Stimulated activated CD4-positive, alpha-beta T cell treated with anti-CD3 and anti-CD28 coated beads, TNF-alpha, amount 100 ng/mL, for 4 hours (primary cell): ENCODE measurements at regions not wholly inside any gene's neighbourhood (a gene's known extent, or its start where the extent isn't known, plus 50 kb on each side); places are given as distances from the start of the nearest gene placed in this dataset.

Source experiments
- DNase-seq, 3 experiments: peaks; one replicate each; pipeline ENCODE4 v3.0.0-alpha.2; 2020; ENCODE audit warnings: low read depth in 3 of 3

DNA sequence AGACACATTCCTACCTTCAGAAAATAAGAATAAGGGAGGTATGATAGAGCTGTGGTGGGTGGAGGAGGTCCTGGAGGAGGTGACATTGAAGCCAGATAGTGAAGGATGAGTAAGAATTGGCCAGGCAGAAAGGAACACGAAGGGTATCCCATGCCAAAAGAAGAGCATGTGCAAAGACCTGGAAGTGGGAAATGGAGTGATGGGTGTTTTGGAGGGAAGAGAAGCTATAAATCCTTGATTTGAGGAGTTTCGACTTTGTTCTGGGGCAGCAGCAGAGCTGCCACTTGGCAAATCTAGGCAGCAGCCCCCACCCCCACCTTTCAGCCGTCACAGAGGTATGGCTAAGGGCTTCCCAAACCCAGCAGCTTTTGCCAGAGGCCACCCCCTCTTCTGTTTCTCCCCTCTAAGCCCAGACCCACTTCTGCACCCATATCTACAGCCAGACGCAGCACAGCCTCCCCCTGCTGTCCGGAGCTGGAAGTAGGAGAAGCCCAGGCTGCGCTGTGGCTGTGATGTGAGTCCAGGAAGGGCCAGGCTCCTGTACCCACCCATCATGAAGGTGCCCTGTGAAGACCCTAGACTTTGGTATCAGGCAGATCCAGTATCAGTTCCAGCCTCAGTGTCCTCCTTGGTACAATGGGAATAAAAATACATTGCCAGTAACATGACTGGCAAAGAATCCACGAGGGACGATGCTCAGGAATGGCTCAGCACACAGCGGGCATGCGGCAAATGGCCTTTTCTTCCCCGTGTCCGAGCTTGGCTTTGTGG, 188.7 kb upstream of the LINGO1 start:
- DNase-seq = no peak

DNA sequence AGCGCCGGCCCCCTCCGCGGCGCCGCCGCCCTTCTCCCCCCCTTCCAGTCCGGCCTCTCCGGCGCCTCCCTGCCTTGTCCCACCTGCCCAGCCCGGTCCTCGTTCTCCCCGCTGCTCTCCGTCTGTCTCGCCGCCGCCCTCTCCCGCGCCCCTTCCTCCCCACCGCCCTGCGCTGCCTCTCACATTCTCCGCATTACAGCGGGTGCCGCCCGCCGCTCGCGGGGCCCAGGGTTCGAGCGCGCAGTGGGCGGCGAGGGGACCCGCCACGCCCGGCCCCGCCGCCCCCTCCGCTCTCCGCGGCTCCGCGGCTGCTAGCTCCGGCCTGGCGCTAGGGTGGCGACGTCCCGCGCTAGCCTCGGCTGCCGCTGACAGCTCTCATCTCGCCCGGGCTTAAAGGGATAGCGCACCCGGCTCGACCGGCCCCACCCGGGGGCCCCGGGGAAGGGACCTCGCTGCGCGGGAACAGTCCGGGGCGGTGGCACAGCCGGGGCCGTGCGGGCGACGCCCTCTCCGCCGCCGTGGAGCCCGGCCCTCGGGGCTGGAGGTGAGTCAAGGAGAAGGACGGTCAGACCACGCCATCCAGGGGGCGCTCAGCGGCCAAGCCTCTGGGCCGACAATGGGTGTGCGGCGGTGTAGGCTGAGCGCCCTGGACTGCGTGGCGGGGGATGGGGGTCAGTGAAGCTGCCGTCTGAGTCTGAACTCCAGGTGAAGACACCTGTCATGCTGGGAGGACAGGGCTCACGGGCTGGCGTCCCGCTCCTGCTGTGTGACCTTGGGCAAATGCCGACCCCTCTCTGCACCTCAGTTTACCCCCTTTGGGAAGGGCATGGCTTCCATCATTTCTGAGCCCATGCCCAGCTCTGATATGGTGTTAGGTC, 187.4 kb upstream of the LINGO1 start:
- DNase-seq = no peak

DNA sequence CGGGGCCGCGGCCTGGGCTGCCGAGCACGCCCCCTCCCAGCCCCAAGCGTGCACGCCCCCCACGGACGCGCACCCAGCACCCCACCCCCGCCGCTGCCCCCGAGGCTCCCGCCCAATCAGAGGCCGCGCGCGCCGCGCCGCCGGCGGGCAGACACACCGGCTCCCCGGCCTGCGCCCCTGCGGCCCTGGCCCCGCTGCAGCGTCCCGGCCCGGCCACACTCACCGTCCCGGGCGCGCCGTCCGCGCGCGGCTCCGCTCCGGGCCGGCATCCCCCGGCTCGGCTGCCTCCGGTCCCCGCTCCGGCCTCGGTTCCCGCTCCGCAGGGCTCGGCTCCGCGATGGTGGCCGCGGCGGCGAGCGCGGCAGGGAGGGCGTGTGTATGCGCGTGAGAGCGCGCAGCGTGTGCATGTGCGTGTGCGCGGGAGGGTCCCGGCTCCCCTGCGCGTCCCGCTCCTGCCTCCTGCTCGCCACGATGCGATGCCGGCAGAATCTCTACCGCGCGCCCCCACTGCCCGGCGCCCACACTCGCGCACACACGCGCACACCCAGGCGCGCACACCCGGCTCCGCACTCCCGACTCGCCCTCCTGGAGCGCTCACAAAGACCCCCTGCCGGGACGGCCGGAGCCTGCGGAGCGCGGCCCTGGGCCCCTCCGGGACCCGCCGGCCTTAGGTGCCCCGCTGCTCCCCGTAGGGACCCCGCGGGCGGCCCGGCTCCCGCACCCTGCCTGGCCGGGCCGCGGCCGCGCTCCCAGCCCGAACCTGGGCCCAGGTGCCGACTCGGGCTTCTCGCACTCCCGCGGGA, 186.5 kb upstream of the LINGO1 start:
- DNase-seq = no peak

DNA sequence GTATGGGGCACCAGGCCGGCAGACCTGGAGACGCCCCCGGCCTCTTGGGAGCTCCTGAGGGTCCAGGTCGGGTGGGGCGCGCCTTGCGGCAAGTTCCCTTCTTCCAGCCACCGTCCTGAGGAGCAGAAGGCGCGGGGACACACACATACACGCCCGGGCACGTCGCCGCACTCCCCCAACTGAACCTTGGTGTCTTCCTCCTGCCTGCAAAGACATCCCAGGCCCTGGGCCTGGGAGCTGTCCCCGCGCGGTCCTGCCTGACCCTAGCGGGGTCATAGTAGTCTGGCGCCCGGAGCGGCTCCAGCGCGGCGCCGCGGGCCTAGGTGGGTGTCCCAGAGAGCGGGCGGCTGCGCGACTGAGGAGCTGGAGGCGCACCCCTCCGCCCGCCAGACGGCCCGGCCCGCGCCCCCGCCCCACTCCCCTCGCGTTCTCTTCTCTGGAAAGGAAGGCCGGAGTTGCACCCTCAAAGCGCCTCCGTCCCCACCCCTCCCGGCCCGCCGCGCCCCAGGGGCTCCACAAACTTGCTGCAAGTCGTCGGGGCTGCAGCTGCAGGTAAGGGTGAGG, 185.9 kb upstream of the LINGO1 start:
- no peak for DNase-seq

DNA sequence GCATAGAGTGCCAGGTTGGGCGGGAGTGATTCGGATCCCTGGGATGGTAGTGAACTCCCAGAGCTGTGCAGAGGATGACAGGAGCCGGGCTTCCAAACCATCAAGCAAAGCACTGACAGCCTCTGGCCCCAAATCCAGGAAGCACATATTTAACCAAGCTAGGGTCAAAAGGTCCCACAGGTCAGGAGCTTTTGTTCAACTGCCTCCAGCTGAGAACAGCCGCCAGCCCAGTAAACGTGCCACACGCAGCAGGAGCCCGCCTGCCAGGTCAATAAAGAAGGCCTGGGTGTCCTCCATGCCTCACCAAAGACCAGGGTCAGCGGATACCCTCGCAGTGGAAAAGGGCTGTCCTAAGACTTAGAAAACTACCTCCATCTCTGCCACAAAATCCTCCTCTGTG, 184.7 kb upstream of the LINGO1 start:
- no peak for DNase-seq

DNA sequence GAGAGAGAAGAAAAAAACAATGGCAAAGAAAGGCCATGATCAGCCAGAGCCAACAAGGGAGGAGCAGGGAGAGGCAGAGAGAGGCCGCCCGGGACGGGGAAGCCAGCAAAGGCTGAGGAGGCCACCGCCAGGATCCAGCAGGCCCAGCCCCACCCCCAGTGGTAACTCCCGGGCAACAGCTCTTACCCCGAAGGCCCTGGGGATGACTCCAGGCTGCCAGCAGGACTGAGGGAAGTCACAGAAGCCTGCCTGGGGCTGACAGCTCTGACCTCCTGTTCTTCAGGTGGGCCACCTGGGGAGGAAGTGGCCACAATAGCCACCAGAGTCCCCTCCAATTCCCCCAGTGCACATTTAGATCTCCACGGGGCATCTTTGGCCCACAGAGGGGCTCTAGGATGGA, 184.3 kb upstream of the LINGO1 start:
- DNase-seq = no peak

DNA sequence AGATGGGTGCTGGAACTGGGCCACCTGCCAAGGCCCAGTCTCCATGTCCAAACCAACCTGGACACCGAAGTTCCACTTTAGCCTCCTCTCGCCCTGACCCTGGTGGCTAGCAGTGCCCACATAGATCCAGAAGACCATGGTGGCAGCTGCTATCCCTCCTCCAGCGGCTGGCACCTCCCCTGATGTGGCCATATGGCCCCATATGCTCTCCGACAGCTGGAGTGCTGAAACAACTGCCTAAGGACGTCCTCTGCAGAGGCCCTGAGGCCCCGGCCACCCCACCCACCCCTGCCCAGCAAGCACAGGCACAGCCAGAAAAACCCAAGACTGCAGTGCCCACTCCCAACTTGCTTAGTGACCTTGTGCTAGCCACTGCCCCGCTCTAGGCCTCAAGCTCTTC, 182.3 kb upstream of the LINGO1 start:
- DNase-seq = no peak

DNA sequence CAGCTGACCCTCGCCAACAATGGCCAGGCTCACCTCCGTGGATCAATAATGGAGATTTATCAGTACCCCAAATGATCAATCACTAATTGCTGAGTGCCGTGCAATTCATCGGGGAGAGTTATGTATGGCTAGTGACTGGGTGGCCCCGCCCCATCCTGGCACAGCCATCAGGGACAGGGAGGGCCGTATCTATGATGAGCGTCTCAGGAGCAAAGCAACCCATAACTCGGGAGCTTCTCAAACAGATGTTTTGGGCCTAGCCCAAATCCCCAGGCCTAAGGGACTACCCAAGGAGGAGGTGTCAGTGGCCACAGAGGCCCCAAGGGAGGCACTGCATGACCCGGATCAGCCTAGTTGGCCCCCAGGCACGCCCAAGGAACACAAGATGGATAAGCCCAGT, 180.0 kb upstream of the LINGO1 start:
- no peak for DNase-seq

DNA sequence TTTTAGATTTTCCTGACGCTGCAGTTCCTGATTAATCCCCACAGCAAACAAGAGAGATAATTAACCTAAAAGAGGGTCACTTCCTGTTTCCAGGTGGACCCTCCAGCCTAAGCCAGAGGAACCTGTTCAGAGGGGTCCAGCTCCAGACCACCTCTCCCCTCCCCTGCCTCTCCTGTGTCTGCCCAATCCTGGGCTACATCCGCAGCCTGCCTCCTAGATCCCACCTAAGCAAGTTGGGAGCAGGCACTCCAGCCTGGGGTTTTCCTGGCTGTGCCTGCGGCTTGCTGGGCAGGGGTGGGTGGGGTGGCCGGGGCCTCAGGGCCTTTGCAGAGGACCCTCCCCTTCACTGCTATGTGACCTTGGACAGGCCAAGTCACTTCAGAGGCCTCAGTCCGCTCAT, 178.6 kb upstream of the LINGO1 start:
- DNase-seq = no peak

DNA sequence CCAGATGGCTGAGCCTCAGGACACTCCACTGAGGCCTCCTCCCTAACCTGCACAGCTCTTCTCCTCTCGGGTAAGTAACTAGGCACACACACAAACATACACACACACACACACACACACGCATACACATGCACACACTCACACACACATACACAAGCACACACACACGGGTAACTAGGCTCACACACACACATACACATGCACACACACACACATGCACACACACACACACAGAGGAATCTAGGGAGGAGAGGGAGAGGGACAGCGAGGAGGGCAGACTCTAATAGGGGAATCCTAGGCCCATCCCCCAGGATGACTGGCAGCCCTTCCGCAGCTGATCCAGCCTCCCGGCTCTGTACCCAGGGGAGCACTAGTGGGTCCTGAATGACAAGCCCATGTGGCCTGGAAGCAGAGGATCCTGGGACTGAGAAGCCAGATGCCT, 177.4 kb upstream of the LINGO1 start:
- DNase-seq = no peak

DNA sequence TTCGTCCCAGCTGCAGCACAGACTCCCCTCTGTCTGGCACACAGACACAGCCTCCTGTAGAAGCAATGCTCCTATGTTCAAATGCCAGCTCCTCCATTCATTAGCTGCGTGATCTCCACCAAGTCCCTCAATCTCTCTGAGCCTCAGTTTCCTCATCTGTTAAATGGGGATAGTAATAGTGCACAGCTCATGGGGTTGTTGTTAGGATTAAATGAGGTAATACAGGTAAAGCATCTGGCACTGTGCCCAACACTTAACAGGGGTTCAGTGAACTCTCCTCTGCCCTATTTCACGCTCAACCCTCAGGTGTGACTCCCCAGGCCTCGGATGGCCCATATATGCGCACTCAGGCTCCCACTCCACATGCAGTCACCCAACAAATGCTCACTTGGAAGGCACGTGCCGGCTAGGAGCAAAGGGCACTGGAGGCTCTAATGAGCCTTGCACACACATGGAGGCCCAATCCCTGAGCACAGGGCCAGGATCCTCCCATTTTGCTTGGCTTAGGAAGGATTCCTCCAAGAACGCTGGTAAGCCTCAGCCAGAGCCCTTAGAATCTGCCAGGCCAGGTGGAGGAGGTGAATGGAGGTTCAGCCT, 176.0 kb upstream of the LINGO1 start:
- no peak for DNase-seq

DNA sequence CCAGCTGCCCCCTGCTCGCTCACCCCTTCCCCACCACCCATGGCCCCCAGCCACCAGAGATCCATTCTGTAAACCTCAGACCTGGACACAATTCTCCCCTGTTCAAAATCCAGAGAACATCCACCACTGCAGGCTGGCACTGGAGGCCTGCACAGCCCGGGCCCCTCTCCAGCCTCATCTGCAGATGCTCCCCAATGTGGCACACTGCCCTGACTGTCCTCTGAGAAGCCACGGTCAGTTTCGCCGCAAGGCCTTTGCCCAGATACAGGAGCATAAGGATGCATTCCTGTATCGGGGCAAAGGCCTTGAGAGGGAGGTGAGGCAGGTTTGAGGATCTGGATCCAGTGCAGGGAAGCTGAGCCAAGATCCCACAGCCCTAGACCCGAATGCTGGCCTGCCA, 175.4 kb upstream of the LINGO1 start:
- no peak for DNase-seq

DNA sequence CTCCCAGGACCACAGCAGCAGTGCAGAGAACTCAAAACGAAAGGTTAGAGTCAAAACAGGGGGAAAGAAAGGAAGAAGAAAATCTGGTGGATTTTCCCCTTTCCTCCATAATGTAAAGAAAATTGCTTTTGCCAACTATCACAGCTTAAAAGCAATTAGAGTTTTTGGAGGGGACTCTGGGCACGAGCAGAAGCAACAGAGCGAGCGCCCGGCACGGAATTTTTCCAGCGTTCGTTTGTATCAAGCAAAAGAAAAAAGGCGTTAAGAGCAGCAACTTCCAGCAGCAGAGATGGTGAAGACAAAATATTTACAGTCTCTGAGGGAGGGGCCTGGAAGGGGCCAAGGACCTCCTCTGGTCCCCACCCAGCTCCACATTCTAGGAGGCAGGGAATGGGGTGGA, 174.9 kb upstream of the LINGO1 start:
- DNase-seq = no peak

DNA sequence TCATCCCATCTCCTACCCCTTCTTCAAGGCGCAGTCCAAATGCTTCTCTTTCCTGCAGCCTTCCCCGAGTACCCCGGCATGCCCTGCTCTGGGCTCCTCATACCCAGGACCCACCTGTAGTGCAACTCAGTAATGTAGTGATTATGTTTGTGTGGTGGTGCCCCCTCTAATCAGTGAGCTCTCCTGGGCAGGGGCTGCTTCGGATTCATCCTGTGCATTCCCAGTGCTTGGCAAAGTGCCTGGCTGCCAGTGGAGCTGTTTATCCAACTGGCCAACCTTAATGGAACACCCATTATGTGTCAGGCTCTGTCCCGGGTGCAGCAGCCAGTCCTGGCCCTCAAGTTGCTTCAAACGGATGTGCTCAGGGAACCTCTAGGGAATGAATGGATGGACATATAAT, 174.4 kb upstream of the LINGO1 start:
- DNase-seq = no peak

DNA sequence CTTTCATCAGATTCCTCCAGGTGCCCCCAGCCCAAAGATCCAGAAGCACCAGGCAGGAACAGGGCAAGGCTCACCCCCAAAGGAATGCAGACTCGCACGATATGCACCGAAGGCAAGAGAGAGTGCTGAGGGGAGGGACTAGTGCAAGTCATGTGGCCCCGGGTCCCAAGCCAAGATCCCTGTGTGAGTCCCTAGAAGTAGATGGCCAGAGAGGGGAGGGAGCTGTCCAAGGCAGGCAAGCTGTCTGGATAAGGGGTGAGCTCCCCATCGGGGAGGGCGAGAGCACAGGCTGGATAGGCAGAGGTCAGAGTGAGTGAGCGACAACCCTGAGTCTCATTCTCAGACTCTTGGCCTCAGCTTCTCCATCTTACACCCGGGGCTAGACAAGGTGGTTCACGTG, 171.5 kb upstream of the LINGO1 start:
- DNase-seq = no peak

DNA sequence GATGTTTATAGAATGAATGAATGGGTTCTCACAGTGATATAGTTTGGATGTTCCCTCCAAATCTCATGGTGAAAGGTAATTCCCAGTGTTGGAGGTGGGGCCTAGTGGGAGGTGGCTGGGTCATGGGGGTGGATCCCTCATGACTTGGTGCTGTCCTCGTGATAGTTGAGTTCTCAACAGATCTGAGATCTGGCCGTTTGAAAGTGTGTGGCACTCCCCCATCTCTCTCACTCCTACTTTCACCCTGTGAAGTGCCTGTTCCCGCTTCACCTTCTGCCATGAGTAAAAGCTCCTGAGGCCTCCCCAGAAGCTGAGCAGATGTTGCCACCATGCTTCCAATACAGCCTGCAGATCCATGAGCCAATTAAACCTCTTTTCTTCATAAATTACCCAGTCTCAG, 170.8 kb upstream of the LINGO1 start:
- no peak for DNase-seq

DNA sequence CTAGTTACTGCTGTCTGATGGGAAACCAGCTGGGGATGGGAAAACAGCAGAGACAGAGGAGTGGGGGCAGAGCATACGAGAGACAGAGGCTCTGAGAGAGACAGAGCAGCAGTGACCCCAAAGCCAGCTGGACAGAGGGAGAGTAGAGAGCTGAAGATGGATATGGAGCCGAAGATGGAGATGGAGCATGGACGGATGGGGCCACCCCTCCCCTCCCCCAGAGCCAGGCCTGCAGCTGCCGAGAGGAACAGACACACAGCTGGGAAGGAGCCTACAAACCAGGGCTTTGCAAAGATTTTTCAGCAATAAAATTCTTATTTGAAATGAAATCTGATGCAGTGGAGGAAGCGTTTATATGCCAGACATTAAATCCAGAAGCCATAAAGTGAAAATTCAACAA, 167.6 kb upstream of the LINGO1 start:
- no peak for DNase-seq

DNA sequence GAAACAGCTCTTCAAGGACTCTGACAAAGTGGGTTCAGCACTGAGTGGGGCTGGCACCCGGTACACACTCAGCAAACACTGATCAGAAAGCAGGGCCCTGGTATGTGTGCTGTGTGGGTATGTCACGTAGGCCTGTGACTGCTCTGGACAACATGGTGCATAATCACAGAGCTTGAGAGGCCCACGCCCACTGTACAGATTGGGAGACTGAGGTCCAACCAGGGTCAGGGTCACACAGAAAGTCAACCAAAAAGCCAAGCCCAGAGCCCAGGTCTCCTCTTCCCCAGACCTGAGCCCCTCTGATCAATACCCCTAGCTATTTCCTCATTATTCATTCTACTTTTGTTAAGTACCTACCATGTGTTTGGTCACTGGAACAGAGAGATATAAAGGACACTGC, 166.1 kb upstream of the LINGO1 start:
- no peak for DNase-seq

DNA sequence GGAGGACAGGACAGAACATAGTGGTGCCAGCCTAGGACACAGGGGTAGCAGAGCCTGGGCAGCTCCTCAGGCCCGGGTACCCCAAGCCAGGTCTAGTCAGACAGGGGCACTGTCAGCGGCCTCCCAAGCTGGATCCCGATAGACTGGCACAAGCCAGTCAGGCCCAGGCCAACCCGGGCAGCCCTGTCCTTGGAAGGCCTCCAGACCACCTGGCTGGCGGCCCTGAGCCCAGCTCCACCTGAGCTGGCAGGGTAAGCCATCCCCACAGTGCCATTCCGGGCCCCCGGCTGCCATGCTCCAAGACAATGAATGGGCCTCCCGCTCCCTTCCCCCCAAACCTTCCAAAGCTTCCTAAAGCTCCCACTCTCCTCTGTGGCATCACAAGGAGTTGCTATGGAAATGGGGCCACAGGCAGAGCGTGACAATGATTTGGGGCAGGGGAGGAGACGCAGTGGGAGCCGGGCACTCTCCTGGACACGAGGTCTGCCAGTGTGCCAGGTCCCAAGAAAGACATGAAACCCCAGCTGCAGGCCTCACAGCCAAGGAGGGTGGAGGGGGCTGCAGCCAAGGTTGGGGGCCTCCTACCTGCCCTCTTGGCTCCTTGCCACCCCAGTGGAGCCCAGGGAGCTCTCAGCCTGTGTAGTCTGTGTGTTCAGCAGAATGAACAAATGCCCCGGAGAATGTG, 165.6 kb upstream of the LINGO1 start:
- no peak for DNase-seq

DNA sequence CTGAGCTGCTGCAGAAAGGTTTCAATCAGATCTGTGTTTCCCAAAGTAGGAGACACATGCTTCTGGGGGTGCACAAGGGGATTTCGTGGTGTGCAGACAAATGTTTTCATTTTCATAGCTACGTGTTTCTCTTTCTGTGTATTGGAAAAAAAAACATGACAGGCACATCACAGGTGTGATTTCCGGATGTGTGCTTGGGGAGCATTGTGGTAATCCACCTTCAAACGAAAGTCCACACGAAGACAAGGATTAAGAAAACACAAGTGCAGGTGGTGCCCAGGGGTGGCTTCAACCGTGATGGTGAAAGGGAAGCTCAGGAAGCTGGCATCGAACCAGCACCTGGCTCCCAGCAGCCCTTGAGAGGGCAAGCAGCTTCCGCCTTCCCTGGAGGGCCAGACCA, 164.6 kb upstream of the LINGO1 start:
- no peak for DNase-seq
